Glomerular visceral epithelial cell (primary cell): ENCODE measurements at regions not wholly inside any gene's neighbourhood (a gene's known extent, or its start where the extent isn't known, plus 50 kb on each side); places are given as distances from the start of the nearest gene placed in this dataset.
"Not testable (repeated sequence)": the region's sequence is repeated elsewhere in the genome, so short reads cannot be mapped to it uniquely, and the experiment has no call there.

Experiments
- DNase-seq: peaks from one replicate; pipeline ENCODE4 v3.0.0-alpha.2; 2016; ENCODE audit errors: extremely low spot score

GRCh38 chr17:73890831-73891405 lies 246.7 kb upstream of the SDK2 start:
- no peak for DNase-seq

GRCh38 chr17:73895157-73895556 lies 250.9 kb upstream of the SDK2 start:
- DNase-seq, result no peak

- no peak for DNase-seq
Observed at GRCh38 chr17:73896966-73897365, 252.7 kb upstream of the SDK2 start.

GRCh38 chr17:73899839-73900238 lies 255.6 kb upstream of the SDK2 start:
- no peak for DNase-seq

GRCh38 chr17:73900516-73900915 lies 256.3 kb upstream of the SDK2 start:
- DNase-seq, result no peak

GRCh38 chr17:73901249-73901648 lies 257.0 kb upstream of the SDK2 start:
- DNase-seq, result no peak

- DNase-seq, result no peak
Observed at GRCh38 chr17:73901661-73902415, 257.6 kb upstream of the SDK2 start.

GRCh38 chr17:73902416-73903181 lies 258.4 kb upstream of the SDK2 start:
- no peak for DNase-seq

- DNase-seq, result no peak
Observed at GRCh38 chr17:73906896-73907870, 262.9 kb upstream of the SDK2 start.

GRCh38 chr17:73909186-73909585 lies 264.9 kb upstream of the SDK2 start:
- no peak for DNase-seq

GRCh38 chr17:73910206-73910605 lies 266.0 kb upstream of the SDK2 start:
- no peak for DNase-seq

GRCh38 chr17:73910821-73911515 lies 266.7 kb upstream of the SDK2 start:
- no peak for DNase-seq

- DNase-seq, result no peak
Observed at GRCh38 chr17:73911726-73912372, 267.6 kb upstream of the SDK2 start.

GRCh38 chr17:73912373-73912746 lies 268.1 kb upstream of the SDK2 start:
- no peak for DNase-seq

GRCh38 chr17:73914536-73915274 lies 270.5 kb upstream of the SDK2 start:
- no peak for DNase-seq

- not testable (repeated sequence) for DNase-seq
Observed at GRCh38 chr17:73919033-73919432, 274.8 kb upstream of the SDK2 start.

- DNase-seq, result no peak
Observed at GRCh38 chr17:73921306-73921705, 277.1 kb upstream of the SDK2 start.

- no peak for DNase-seq
Observed at GRCh38 chr17:73924114-73924908, 279.2 kb upstream of the RPL38 start.

GRCh38 chr17:73924909-73925186 lies 278.6 kb upstream of the RPL38 start:
- DNase-seq, result no peak
